H9 (cell line): ENCODE measurements at regions not wholly inside any gene's neighbourhood (a gene's known extent, or its start where the extent isn't known, plus 50 kb on each side); places are given as distances from the start of the nearest gene placed in this dataset.

Source experiments
- DNase-seq: peaks from one replicate; pipeline ENCODE4 v3.0.0-alpha.2; 2017
- H2AFZ ChIP-seq: one replicate; pipeline ENCODE4 v1.6.1; 2013; ENCODE audit warnings: mild to moderate bottlenecking, low read length, control low read depth, moderate library complexity
- H2AK5ac ChIP-seq: 2 replicates; pipeline ENCODE4 v1.6.1; 2013; ENCODE audit warnings: low read length, control low read depth, mixed read lengths; ENCODE audit not compliant: insufficient read length
- H2BK120ac ChIP-seq: one replicate; pipeline ENCODE4 v1.6.1; 2013; ENCODE audit warnings: low read depth, mild to moderate bottlenecking, low read length, control low read depth, inconsistent platforms; ENCODE audit not compliant: poor library complexity, severe bottlenecking
- H2BK12ac ChIP-seq: 2 replicates; pipeline ENCODE4 v1.6.1; 2013; ENCODE audit warnings: low read length, control low read depth, mixed read lengths, low read depth; ENCODE audit not compliant: insufficient read length
- H2BK15ac ChIP-seq: 2 replicates; pipeline ENCODE4 v1.6.1; 2013; ENCODE audit warnings: low read depth, low read length, control low read depth
- H2BK20ac ChIP-seq: one replicate; pipeline ENCODE4 v1.6.1; 2013; ENCODE audit warnings: low read depth, mild to moderate bottlenecking, low read length, control low read depth, inconsistent platforms; ENCODE audit not compliant: poor library complexity, severe bottlenecking
- H2BK5ac ChIP-seq: 2 replicates; pipeline ENCODE4 v1.6.1; 2013; ENCODE audit warnings: low read length, control low read depth, mixed read lengths; ENCODE audit not compliant: insufficient read length
- H3K14ac ChIP-seq: 2 replicates; pipeline ENCODE4 v1.6.1; 2013; ENCODE audit warnings: low read length, control low read depth; ENCODE audit not compliant: insufficient read depth
- H3K18ac ChIP-seq: 2 replicates; pipeline ENCODE4 v1.6.1; 2013; ENCODE audit warnings: low read depth, mild to moderate bottlenecking, mixed read lengths, low read length, control low read depth; ENCODE audit not compliant: insufficient read length
- H3K23ac ChIP-seq: 2 replicates; pipeline ENCODE4 v1.6.1; 2013; ENCODE audit warnings: low read length, control low read depth, mixed read lengths, low read depth; ENCODE audit not compliant: insufficient read length
- H3K23me2 ChIP-seq: 2 replicates; pipeline ENCODE4 v1.6.1; 2013; ENCODE audit warnings: low read depth, mild to moderate bottlenecking, mixed read lengths, low read length, control low read depth; ENCODE audit not compliant: insufficient read length, poor library complexity, severe bottlenecking
- H3K27ac ChIP-seq: 2 replicates; pipeline ENCODE4 v1.5.1; 2013; ENCODE audit warnings: low read length, control low read depth, mixed read lengths, low read depth; ENCODE audit not compliant: insufficient read length
- H3K27me3 ChIP-seq: 2 replicates; pipeline ENCODE4 v1.6.1; 2013; ENCODE audit warnings: low read length, control low read depth, inconsistent platforms; ENCODE audit not compliant: insufficient read depth
- H3K4ac ChIP-seq: 2 replicates; pipeline ENCODE4 v1.6.1; 2013; ENCODE audit warnings: low read depth, mild to moderate bottlenecking, control low read depth, inconsistent platforms, low read length, moderate library complexity
- H3K4me1 ChIP-seq: 2 replicates; pipeline ENCODE4 v1.6.1; 2013; ENCODE audit warnings: low read length, control low read depth, inconsistent platforms; ENCODE audit not compliant: insufficient read depth
- H3K4me2 ChIP-seq: 2 replicates; pipeline ENCODE4 v1.6.1; 2013; ENCODE audit warnings: low read length, control low read depth, mixed read lengths; ENCODE audit not compliant: insufficient read length, insufficient read depth
- H3K56ac ChIP-seq: 2 replicates; pipeline ENCODE4 v1.6.1; 2013; ENCODE audit warnings: low read depth, mild to moderate bottlenecking, mixed read lengths, low read length, control low read depth; ENCODE audit not compliant: insufficient read length
- H3K79me1 ChIP-seq: 2 replicates; pipeline ENCODE4 v1.6.1; 2013; ENCODE audit warnings: low read depth, mild to moderate bottlenecking, moderate library complexity, low read length, control low read depth, inconsistent platforms; ENCODE audit not compliant: insufficient read depth, poor library complexity, severe bottlenecking
- H3K79me2 ChIP-seq: 2 replicates; pipeline ENCODE4 v1.6.1; 2013; ENCODE audit warnings: low read length, control low read depth, inconsistent platforms; ENCODE audit not compliant: insufficient read depth
- H3K9ac ChIP-seq: 2 replicates; pipeline ENCODE4 v1.6.1; 2013; ENCODE audit warnings: low read length, control low read depth, mixed read lengths; ENCODE audit not compliant: insufficient read length; ENCODE audit errors: extremely low read depth
- H3K9me3 ChIP-seq: one replicate; pipeline ENCODE4 v1.6.1; 2013; ENCODE audit warnings: low read depth, low read length, inconsistent platforms; ENCODE audit not compliant: control insufficient read depth
- H3T11ph ChIP-seq: one replicate; pipeline ENCODE4 v1.6.1; 2013; ENCODE audit warnings: mild to moderate bottlenecking, low read length, control low read depth, inconsistent platforms
- H4K20me1 ChIP-seq: one replicate; pipeline ENCODE4 v1.6.1; 2013; ENCODE audit not compliant: control insufficient read depth, insufficient read length, insufficient read depth
- H4K5ac ChIP-seq: 2 replicates; pipeline ENCODE4 v1.6.1; 2013; ENCODE audit warnings: low read depth, mild to moderate bottlenecking, mixed read lengths, low read length, control low read depth; ENCODE audit not compliant: insufficient read length
- H4K8ac ChIP-seq: replicated peaks from 2 replicates; pipeline ENCODE4 v1.6.1; 2013; ENCODE audit warnings: low read length, control low read depth, mixed read lengths, low read depth; ENCODE audit not compliant: insufficient read length
- H4K91ac ChIP-seq: 2 replicates; pipeline ENCODE4 v1.6.1; 2013; ENCODE audit warnings: low read depth, mild to moderate bottlenecking, moderate library complexity, mixed read lengths, low read length, control low read depth; ENCODE audit not compliant: insufficient read length
- H3K27ac Mint-ChIP-seq, 3 experiments: 2 replicates in 2 of 3; 3 replicates in 1 of 3; pipeline ENCODE4 v1.8.0; 2020 to 2021; ENCODE audit warnings: mixed read lengths in 3 of 3, mild to moderate bottlenecking in 1 of 3, moderate library complexity in 1 of 3
- H3K27me3 Mint-ChIP-seq: 2 replicates; pipeline ENCODE4 v1.8.0; 2021; ENCODE audit warnings: low read depth, mild to moderate bottlenecking, moderate library complexity, mixed read lengths
- H3K36me3 Mint-ChIP-seq, 3 experiments: 2 replicates in 2 of 3; 3 replicates in 1 of 3; pipeline ENCODE4 v1.8.0; 2020 to 2021; ENCODE audit warnings: low read depth in 3 of 3, mixed read lengths in 3 of 3; ENCODE audit not compliant: insufficient read depth in 1 of 3
- H3K4me1 Mint-ChIP-seq, 2 experiments: 2 replicates each; pipeline ENCODE4 v1.8.0; 2020; ENCODE audit warnings: mixed read lengths in 2 of 2
- H3K4me3 Mint-ChIP-seq, 2 experiments: 2 replicates in 1 of 2; 3 replicates in 1 of 2; pipeline ENCODE4 v1.8.0; 2020 to 2021; ENCODE audit warnings: mild to moderate bottlenecking in 2 of 2, mixed read lengths in 2 of 2, moderate library complexity in 1 of 2
- H3K9me3 Mint-ChIP-seq, 2 experiments: 2 replicates in 1 of 2; 3 replicates in 1 of 2; pipeline ENCODE4 v1.8.0; 2020; ENCODE audit warnings: mild to moderate bottlenecking in 2 of 2, mixed read lengths in 2 of 2, moderate library complexity in 1 of 2
- WGBS: extraction: QIAGEN DNeasy Blood & Tissue Kit; methylation state at CpG from one replicate; pipeline ENCODE4 v1.1.7; 2013; ENCODE audit warnings: missing lambda C conversion rate, low lambda C conversion rate, mixed read lengths; ENCODE audit not compliant: insufficient read length; ENCODE audit errors: extremely low coverage; 5-methylcytosine and 5-hydroxymethylcytosine counted together
- TF ChIP-seq, protein P1 (sequence below): fragments of 200-600 bp; sonication (generic); conservative IDR thresholded peaks from 3 replicates; pipeline ENCODE4 v1.8.0; 2021; ENCODE audit warnings: antibody characterized with exemption, mild to moderate bottlenecking

DNA sequence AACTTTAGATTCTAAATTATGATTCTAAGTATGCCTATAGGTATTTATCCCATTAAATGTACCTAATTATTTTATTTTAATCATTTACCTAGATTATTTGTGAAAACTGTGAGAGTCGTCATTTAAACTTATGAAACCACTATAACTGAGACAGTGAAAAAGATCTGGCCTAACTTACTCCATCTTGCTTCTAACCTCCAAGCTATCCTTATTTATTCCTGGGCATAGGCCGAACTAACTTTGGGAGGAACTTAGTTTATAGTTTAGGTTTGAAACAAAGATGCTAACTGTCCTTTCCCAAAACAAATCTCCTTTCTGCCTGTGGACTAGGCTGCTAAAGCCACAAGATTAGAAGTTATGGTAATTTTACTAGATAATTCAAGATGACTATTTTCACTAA lies 79.7 kb upstream of the PPP2R5C start:
- no CpG with 5 or more reads among the region's 2 CpGs for WGBS
- H3K79me1 ChIP-seq = no peaks in the 10 kb centered on the region
- peaks cover 83% of the 10 kb centered on the region for H3K27me3 Mint-ChIP-seq

More for the DNA sequence above, 79.7 kb upstream of the PPP2R5C start:
- H3K4me2 ChIP-seq = no peak overlapping the region
- Mint-ChIP-seq H3K27ac (no peak overlapping the region), H3K9me3 (peaks cover 0 to 2% of the 10 kb centered on the region in 2 experiments; a peak in 2 of 5 replicates), H3K4me3 (no peak overlapping the region), H3K4me1 (peaks cover 11 to 13% of the 10 kb centered on the region in 2 experiments), H3K36me3 (no peaks in the 10 kb centered on the region; a peak in 1 of 7 replicates)
- H3K18ac ChIP-seq = no peak overlapping the region
- TF ChIP-seq, protein P1, sequence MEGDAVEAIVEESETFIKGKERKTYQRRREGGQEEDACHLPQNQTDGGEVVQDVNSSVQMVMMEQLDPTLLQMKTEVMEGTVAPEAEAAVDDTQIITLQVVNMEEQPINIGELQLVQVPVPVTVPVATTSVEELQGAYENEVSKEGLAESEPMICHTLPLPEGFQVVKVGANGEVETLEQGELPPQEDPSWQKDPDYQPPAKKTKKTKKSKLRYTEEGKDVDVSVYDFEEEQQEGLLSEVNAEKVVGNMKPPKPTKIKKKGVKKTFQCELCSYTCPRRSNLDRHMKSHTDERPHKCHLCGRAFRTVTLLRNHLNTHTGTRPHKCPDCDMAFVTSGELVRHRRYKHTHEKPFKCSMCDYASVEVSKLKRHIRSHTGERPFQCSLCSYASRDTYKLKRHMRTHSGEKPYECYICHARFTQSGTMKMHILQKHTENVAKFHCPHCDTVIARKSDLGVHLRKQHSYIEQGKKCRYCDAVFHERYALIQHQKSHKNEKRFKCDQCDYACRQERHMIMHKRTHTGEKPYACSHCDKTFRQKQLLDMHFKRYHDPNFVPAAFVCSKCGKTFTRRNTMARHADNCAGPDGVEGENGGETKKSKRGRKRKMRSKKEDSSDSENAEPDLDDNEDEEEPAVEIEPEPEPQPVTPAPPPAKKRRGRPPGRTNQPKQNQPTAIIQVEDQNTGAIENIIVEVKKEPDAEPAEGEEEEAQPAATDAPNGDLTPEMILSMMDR = no peak
- no peak overlapping the region for H3K14ac ChIP-seq
- H3K27me3 ChIP-seq = peaks cover 11% of the 10 kb centered on the region; the same call in 1 of the 2 replicates
- H2AFZ ChIP-seq = no peak overlapping the region
- H4K5ac ChIP-seq = no peak overlapping the region
- H3T11ph ChIP-seq = no peak overlapping the region
- no peak overlapping the region for H2BK20ac ChIP-seq
- no peak overlapping the region for H4K91ac ChIP-seq
- no peak for DNase-seq
- H3K4ac ChIP-seq = no peak overlapping the region
- H3K56ac ChIP-seq = no peak overlapping the region
- no peak overlapping the region for H2BK5ac ChIP-seq
- H2BK120ac ChIP-seq = no peak overlapping the region
- H3K4me1 ChIP-seq = no peaks in the 10 kb centered on the region; the same call in 1 of the 2 replicates
- H4K20me1 ChIP-seq = peaks cover 3% of the 10 kb centered on the region
- no peak overlapping the region for H3K9ac ChIP-seq
- no peaks in the 10 kb centered on the region for H3K79me2 ChIP-seq
- H3K9me3 ChIP-seq = no peaks in the 10 kb centered on the region
- H3K23ac ChIP-seq = no peak overlapping the region
- no peak overlapping the region for H2AK5ac ChIP-seq
- H3K23me2 ChIP-seq = no peaks in the 10 kb centered on the region
- no peak overlapping the region for H2BK12ac ChIP-seq
- no peak overlapping the region for H3K27ac ChIP-seq
- no peak overlapping the region for H2BK15ac ChIP-seq
- no peak overlapping the region for H4K8ac ChIP-seq
